ENCODE measurements at regions not wholly inside any gene's neighbourhood (a gene's known extent, or its start where the extent isn't known, plus 50 kb on each side); places are given as distances from the start of the nearest gene placed in this dataset.

DNA sequence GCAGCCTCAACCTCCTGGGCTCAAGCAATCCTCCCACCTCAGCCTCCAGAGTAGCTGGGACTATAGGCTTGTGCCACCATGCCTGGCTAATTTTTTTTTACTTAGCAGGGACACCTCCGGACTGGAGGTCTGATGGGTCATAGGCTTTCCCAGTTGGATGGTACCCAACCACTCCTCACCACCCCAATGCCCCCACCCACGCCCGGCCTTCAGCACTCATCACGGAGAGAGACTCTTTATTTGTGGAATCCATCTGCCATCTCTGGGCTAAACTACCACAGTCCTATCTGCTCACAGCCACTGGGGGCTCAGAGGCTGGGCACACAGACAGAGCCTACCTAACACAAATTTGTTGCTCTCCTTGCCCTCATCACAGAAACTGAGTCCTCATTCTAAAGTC, 58.3 kb upstream of the STXBP1 start:
- no peaks in the 10 kb centered on the region for H3K27me3 ChIP-seq (ENCODE audit: control insufficient read depth, insufficient read depth, low read length)
- H3K4me1 ChIP-seq (ENCODE audit: control insufficient read depth, insufficient read depth, low read length) = peaks cover 54% of the 10 kb centered on the region
- 83% methylated on average over 4 of the region's 4 CpGs for WGBS (ENCODE audit: insufficient coverage)
- H3K9me3 ChIP-seq (replicated peaks; ENCODE audit: control insufficient read depth, low read depth, low read length) = no peaks in the 10 kb centered on the region
- peaks cover 17% of the 10 kb centered on the region for H3K36me3 ChIP-seq (ENCODE audit: control insufficient read depth, insufficient read depth, low read length)
- H3K4me3 ChIP-seq (ENCODE audit: low read length) = no peak overlapping the region
- DNase-seq = no peak
- H3K27ac ChIP-seq (ENCODE audit: low read length) = no peak overlapping the region

DNA sequence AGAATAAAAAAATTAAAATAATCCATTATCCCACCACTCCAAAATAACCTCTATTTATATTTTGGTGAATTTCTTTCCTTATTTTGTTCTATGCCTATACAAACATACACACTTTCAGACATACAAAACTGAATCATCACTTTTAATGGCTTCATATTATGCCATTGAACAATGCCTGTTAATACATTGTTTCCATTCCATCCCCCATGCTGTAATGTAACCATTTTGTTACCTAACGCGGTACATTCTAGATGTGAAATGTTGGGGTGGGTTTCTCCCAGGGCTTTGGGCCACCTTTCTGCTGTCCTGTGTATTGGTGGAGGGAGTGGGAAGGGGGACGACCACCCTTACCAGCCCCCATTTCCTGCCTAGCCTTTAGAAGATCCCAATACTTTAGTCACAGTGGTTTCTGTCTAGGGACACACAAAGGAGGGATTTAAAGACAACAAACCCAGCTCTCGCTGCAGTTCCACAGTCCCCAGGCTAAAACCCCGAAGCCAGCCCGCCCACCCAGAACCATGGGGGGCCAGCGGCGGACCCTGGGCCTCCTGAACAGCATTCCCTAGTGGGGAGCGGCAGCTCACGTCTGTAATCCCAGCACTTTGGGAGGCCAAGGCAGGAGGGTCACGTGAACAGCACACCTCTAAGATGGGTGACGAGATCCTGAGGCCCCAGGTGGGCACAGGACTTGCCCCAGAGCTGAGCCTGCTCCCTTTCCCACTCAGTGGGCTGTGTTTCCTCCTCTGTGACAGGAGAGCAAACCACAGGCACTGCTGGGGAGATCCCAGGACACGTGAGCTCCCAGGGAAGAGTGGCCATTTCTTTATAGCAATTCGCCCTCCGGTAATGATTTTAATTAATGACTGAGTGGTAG, 56.9 kb upstream of the STXBP1 start:
- DNase-seq = no peak
- Histone ChIP-seq H3K4me3 (ENCODE audit: low read length) (no peak overlapping the region), H3K4me1 (ENCODE audit: control insufficient read depth, insufficient read depth, low read length) (peaks cover 56% of the 10 kb centered on the region), H3K9me3 (replicated peaks; ENCODE audit: control insufficient read depth, low read depth, low read length) (no peaks in the 10 kb centered on the region), H3K27ac (ENCODE audit: low read length) (peak overlapping the region; percentile 67), H3K27me3 (ENCODE audit: control insufficient read depth, insufficient read depth, low read length) (no peaks in the 10 kb centered on the region), H3K36me3 (ENCODE audit: control insufficient read depth, insufficient read depth, low read length) (peaks cover 23% of the 10 kb centered on the region)
- WGBS (ENCODE audit: insufficient coverage) = 63% methylated on average over 8 of the region's 15 CpGs

DNA sequence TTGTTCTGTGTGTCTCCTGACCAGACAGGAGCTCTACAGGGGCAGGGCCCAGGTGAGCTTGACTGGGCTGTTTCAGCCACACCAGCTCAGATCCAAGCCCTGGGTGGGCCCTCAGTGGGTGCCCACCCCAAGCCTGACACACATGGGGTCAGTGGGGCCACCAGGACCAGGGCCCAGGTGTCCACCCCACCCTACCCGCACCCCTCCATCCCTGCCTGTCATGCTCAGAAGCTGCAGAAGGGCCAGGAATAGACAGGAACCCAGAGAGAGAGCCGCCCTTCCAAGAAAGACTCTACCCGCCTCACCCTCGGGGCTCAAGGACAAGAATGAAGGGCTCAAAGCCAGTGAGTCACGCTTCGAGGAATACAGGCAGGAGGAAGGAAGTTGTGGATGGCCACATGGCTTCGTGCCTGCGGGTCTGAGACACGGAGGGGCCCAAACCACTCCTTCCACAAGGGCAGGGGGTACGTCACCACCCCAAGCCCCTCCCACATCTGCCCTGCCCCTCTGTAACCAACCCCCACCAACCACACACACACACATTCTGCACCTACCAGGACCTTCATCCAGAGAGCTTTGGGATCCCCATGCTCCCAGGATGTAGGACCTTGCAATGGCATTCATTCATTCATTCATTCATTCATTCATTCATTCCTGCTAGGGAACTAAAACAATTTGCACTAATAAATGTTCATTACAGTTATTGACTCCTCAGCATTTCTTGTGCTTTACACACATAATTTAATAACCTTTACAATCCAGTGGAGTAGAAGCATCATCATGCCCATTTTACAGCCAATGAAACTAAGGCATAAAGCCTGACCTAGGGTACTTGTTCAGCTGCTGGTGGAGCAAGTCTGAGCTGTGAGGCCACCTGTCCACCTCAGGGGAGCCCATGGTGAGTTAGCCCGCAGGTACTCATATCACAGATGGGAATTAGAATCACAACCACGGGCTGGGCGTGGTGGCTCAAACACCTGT, 55.9 kb upstream of the STXBP1 start:
- Histone ChIP-seq H3K4me3 (ENCODE audit: low read length) (no peak overlapping the region), H3K9me3 (replicated peaks; ENCODE audit: control insufficient read depth, low read depth, low read length) (no peaks in the 10 kb centered on the region), H3K27ac (ENCODE audit: low read length) (peak overlapping the region; percentile 67), H3K27me3 (ENCODE audit: control insufficient read depth, insufficient read depth, low read length) (no peaks in the 10 kb centered on the region), H3K4me1 (ENCODE audit: control insufficient read depth, insufficient read depth, low read length) (peaks cover 53% of the 10 kb centered on the region), H3K36me3 (ENCODE audit: control insufficient read depth, insufficient read depth, low read length) (peaks cover 31% of the 10 kb centered on the region)
- 54% methylated on average over 11 of the region's 13 CpGs for WGBS (ENCODE audit: insufficient coverage)
- DNase-seq = no peak

DNA sequence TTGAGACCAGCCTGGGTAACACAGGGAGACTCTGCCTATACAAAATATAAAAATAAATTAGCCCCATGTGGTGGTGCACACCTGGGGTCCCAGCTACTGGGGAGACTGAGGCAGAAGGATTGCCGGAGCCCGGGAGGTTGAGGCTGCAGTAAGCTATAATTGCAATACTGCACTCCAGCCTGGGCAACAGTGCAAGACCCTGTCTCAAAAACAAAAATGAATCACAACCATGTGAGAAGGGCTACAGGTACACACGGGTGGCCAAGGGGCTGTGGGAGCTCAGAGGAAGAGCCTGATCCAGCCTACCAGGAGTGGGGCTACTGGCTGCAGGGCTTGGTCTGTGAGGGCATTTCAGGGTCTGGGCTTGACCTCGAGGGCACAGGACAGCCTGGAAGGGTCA, 55.2 kb upstream of the STXBP1 start:
- H3K27me3 ChIP-seq (ENCODE audit: control insufficient read depth, insufficient read depth, low read length) = no peaks in the 10 kb centered on the region
- H3K27ac ChIP-seq (ENCODE audit: low read length) = peak overlapping the region; percentile 83
- H3K4me3 ChIP-seq (ENCODE audit: low read length) = no peak overlapping the region
- no peaks in the 10 kb centered on the region for H3K9me3 ChIP-seq (replicated peaks; ENCODE audit: control insufficient read depth, low read depth, low read length)
- H3K4me1 ChIP-seq (ENCODE audit: control insufficient read depth, insufficient read depth, low read length) = peaks cover 59% of the 10 kb centered on the region
- DNase-seq = no peak
- peaks cover 31% of the 10 kb centered on the region for H3K36me3 ChIP-seq (ENCODE audit: control insufficient read depth, insufficient read depth, low read length)
- 100% methylated on average over 1 of the region's 4 CpGs for WGBS (ENCODE audit: insufficient coverage)

DNA sequence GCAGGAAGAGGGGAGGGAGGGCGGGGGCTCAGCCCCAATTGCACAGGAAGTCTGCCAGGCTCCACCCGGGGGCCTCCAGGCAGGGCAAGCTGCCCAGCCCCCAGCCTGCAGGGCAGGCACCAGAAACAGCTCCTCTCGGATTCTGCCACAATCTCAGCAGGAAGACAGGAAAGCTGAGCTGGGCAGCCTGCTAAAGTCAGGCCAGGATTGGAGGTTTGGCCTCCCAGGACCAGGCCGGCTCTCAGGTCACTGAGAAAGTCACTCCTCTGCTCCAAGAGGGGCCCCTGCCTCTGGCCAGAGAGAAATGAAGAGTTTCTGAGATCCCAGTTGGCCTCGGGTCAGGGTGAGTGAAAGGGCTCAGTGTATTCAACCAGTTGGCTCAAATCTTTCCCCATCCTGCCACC, 54.6 kb upstream of the STXBP1 start:
- DNase-seq = no peak
- WGBS (ENCODE audit: insufficient coverage) = 0% methylated on average over 3 of the region's 5 CpGs
- no peak overlapping the region for H3K4me3 ChIP-seq (ENCODE audit: low read length)
- H3K9me3 ChIP-seq (replicated peaks; ENCODE audit: control insufficient read depth, low read depth, low read length) = no peaks in the 10 kb centered on the region
- no peaks in the 10 kb centered on the region for H3K27me3 ChIP-seq (ENCODE audit: control insufficient read depth, insufficient read depth, low read length)
- H3K4me1 ChIP-seq (ENCODE audit: control insufficient read depth, insufficient read depth, low read length) = peaks cover 64% of the 10 kb centered on the region
- H3K27ac ChIP-seq (ENCODE audit: low read length) = peak overlapping the region; percentile 83
- peaks cover 33% of the 10 kb centered on the region for H3K36me3 ChIP-seq (ENCODE audit: control insufficient read depth, insufficient read depth, low read length)

DNA sequence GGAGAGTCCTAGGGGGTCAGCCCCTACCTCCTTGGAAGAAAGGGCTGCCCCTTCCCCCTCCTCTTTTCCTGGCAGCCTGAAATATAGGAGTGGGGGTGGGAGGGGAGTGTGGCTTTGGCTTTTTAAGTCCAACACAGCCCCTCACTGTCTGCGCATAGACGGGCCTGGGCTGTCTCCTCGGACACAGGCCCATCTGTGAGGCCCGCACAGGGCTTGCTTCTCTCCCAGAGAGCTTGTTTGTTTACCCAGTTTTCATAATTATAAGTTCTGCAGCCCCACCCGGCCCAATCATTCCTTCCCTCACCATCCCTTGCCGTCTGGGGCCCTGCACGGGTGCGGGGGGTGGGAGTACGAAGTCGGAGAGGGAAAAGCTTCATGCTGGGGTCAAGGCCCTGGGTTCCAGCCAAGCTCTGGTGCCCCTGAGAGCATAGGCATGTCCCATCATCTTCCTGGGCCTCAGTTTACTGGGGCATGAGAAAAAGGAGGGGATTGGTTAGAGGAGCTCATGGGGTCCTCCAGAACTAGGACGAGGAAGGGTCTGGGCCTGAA, 54.0 kb upstream of the STXBP1 start:
- peak overlapping the region; percentile 83 for H3K27ac ChIP-seq (ENCODE audit: low read length)
- no peak for DNase-seq
- no peaks in the 10 kb centered on the region for H3K9me3 ChIP-seq (replicated peaks; ENCODE audit: control insufficient read depth, low read depth, low read length)
- H3K36me3 ChIP-seq (ENCODE audit: control insufficient read depth, insufficient read depth, low read length) = peaks cover 39% of the 10 kb centered on the region
- H3K4me1 ChIP-seq (ENCODE audit: control insufficient read depth, insufficient read depth, low read length) = peaks cover 69% of the 10 kb centered on the region
- WGBS (ENCODE audit: insufficient coverage) = no CpG with 5 or more reads among the region's 11 CpGs
- H3K4me3 ChIP-seq (ENCODE audit: low read length) = no peak overlapping the region
- H3K27me3 ChIP-seq (ENCODE audit: control insufficient read depth, insufficient read depth, low read length) = no peaks in the 10 kb centered on the region

DNA sequence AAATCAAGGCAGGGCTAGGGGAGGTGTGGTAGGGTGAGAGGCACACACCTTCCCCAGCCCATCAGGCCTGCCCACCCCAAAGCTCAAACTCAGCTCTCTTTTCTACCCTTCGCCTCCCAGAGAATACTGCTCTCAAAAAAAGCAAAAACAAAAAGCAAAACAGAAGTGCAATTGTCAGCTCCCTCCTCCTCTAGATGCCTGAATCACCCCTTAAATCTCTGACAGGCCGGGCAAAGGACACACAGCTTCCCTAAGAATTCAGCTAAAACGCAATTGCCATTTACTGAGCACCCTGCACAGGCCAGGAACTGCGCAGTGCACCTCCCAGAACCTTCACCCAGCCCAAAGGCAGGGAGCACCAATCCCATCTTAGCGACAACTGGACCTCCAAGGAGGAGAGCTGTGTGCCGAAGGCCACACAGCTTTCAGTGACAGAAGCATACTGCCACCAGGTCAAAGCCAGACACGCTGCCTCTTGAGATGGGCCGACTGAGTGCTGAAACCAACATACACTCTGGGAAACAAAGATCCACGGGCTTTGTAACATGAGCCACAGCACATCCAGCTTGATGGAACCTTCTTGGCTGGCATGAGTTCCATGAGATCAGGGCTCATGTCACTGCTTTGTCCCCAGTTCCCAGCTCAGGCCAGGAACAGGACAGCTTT, 53.4 kb upstream of the STXBP1 start:
- 53% methylated on average over 9 of the region's 9 CpGs for WGBS (ENCODE audit: insufficient coverage)
- Histone ChIP-seq H3K4me3 (ENCODE audit: low read length) (no peak overlapping the region), H3K4me1 (ENCODE audit: control insufficient read depth, insufficient read depth, low read length) (peaks cover 74% of the 10 kb centered on the region), H3K36me3 (ENCODE audit: control insufficient read depth, insufficient read depth, low read length) (peaks cover 39% of the 10 kb centered on the region), H3K27ac (ENCODE audit: low read length) (peak overlapping the region; percentile 83), H3K27me3 (ENCODE audit: control insufficient read depth, insufficient read depth, low read length) (no peaks in the 10 kb centered on the region), H3K9me3 (replicated peaks; ENCODE audit: control insufficient read depth, low read depth, low read length) (no peaks in the 10 kb centered on the region)
- no peak for DNase-seq

DNA sequence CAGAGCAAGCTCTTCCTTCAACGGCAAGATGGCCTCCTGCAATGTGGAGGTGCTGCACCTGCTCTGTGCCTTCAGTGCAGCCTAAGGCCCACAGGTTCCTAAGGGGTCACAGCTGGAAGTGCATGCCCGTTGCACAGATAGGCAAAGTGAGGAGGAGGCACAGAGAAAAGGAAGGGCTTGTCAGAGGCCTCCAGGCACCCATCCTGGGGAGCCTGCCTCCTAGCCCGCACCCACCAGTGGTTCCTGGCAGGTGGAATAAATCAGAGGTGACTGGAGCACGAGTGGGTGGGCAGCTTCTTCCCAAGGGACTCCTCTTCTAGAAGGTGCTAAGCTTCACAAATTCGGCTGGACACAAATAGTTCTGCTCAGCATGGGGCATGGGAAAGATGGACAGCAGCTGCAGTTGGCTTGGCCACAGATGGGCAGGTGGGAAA, 52.8 kb upstream of the STXBP1 start:
- DNase-seq = no peak
- no peaks in the 10 kb centered on the region for H3K27me3 ChIP-seq (ENCODE audit: control insufficient read depth, insufficient read depth, low read length)
- H3K4me3 ChIP-seq (ENCODE audit: low read length) = no peak overlapping the region
- H3K27ac ChIP-seq (ENCODE audit: low read length) = peak overlapping the region; percentile 51
- no peaks in the 10 kb centered on the region for H3K9me3 ChIP-seq (replicated peaks; ENCODE audit: control insufficient read depth, low read depth, low read length)
- H3K36me3 ChIP-seq (ENCODE audit: control insufficient read depth, insufficient read depth, low read length) = peaks cover 41% of the 10 kb centered on the region
- WGBS (ENCODE audit: insufficient coverage) = 70% methylated on average over 4 of the region's 5 CpGs
- peaks cover 71% of the 10 kb centered on the region for H3K4me1 ChIP-seq (ENCODE audit: control insufficient read depth, insufficient read depth, low read length)

DNA sequence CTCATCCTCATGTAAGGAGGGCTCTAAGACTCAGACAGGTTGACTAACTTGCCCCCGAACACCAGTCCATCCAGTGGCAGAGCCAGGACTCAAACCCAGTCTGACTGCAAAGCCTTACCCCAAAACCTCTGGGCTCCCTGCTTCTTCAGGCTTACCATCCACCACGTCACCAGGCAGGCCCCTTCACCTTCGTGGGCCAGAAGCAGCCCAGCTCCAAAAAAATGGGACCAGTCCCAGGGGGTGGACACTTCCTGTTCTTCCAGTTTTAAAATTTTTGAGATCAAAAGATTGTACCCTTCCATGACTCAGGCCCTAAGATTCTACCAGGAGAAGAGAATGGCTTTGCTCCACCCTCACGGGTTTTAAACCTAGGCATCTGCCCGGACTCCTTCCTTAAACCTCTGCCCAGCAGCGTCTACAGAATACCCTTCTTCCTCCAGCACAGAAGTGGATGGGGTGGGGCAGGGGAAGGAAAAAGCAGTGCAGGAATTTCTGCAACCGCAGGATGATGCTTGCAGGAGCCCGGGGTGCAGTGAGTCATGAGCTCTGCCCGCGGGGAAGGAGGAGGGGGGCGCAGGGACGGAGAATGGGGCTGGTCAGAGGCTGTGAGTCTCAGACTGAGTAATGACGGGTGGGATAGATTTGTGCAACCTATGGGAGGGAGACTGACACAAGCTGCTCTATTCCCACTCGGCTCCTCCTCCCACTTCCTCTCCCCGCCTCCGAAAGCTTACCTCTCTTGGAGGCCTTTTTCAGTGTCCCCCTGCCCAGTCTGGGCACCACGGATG, 50.4 kb upstream of the STXBP1 start:
- Histone ChIP-seq H3K27me3 (ENCODE audit: control insufficient read depth, insufficient read depth, low read length) (no peaks in the 10 kb centered on the region), H3K4me1 (ENCODE audit: control insufficient read depth, insufficient read depth, low read length) (peaks cover 60% of the 10 kb centered on the region), H3K36me3 (ENCODE audit: control insufficient read depth, insufficient read depth, low read length) (peaks cover 41% of the 10 kb centered on the region), H3K27ac (ENCODE audit: low read length) (peak overlapping the region; percentile 75), H3K4me3 (ENCODE audit: low read length) (no peak overlapping the region), H3K9me3 (replicated peaks; ENCODE audit: control insufficient read depth, low read depth, low read length) (no peaks in the 10 kb centered on the region)
- DNase-seq = peak; percentile 68
- 48% methylated on average over 8 of the region's 17 CpGs for WGBS (ENCODE audit: insufficient coverage)
